HG02852 (cell line): ENCODE measurements at regions not wholly inside any gene's neighbourhood (a gene's known extent, or its start where the extent isn't known, plus 50 kb on each side); places are given as distances from the start of the nearest gene placed in this dataset.

ENCODE experiments used
- ATAC-seq: cut with Tn5 transposase; IDR thresholded peaks from one replicate; pipeline ENCODE4 v1.9.1; 2021; ENCODE audit warnings: mild to moderate bottlenecking, moderate library complexity; ENCODE audit not compliant: unreplicated experiment

DNA sequence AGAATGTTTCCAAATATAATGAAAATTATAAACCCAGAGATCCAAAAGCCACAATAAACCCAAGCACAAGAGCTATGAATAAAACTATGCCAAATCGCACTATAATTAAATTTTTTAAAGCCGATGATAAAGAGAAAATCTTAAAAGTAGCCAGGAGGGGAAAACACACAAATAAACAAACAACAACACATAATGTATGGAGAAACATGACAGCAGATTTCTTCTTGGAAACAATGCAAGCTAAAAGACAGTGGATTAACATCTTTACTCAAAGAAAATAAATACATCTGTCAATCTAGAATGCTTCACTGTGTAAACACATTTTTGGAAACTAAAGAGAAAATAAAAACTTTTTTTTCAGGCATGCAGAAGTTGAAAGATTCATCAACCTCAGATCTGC is 53.0 kb upstream of the SMOX start:
- ATAC-seq, result no peak

- ATAC-seq, result no peak
Observed at GRCh38 chr20:4091490-4092479, 56.8 kb upstream of the SMOX start.

- no peak for ATAC-seq
Observed at GRCh38 chr20:4090756-4091489, 57.7 kb upstream of the SMOX start.

DNA sequence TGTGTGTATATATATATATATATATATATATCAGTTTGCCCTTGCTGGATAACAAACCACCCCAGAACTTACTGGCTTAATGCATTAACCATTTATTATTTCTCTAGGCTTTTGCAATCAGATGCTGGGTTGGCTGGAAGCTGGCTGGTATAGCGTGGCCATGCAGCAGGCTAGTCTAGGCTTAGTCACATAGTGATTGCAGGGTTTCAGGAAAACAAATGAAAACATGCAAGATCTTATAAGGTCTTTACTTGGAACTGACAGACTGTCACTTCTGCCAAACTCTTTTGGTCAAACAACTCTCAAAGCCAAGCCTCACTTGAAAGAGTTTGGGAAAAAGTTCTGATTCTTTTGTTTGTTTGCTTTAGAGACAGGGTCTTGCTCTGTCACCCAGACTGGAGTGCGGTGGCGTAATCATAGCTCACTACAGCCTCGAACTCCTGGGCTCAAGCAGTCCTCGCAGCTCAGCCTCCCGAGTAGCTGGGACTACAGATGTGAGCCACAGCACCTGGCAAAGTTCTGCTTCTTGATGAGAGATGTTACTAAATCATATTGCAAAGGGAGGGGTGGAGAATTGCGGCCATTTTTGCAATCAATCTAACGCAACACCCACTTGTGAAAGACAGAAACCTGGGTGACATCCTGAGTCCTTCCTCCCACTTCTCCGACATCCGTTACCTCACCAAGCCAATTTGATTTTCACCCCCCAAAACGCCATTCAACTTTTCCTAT is 58.7 kb upstream of the SMOX start:
- no peak for ATAC-seq

GRCh38 chr20:4088766-4089165 is 59.9 kb upstream of the SMOX start:
- ATAC-seq, result no peak

- no peak for ATAC-seq
Observed at GRCh38 chr20:4087923-4088322, 60.7 kb upstream of the SMOX start.

- no peak for ATAC-seq
Observed at GRCh38 chr20:4086771-4087687, 61.6 kb upstream of the SMOX start.

GRCh38 chr20:4084721-4085120 is 63.9 kb upstream of the SMOX start:
- no peak for ATAC-seq

DNA sequence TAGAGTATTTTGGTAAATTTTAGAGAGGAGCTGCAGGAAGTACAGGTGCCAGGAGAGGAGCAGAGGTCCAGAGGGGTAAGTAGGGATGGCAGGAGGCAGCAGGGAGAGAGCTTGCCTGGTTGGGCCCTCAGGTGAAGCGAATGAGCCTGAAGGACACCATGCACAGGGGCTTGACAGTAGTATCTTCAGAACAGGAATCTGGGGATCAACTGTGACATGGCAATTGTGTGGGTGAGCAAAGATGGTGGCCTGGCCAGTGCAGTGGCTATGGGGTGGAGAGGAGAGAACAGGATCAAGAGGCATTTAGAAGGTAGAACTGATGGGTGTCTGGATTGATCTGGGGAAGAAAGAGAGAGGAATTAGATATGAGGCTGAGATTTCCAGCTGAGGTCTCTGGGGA is 64.5 kb upstream of the SMOX start:
- ATAC-seq, result no peak

DNA sequence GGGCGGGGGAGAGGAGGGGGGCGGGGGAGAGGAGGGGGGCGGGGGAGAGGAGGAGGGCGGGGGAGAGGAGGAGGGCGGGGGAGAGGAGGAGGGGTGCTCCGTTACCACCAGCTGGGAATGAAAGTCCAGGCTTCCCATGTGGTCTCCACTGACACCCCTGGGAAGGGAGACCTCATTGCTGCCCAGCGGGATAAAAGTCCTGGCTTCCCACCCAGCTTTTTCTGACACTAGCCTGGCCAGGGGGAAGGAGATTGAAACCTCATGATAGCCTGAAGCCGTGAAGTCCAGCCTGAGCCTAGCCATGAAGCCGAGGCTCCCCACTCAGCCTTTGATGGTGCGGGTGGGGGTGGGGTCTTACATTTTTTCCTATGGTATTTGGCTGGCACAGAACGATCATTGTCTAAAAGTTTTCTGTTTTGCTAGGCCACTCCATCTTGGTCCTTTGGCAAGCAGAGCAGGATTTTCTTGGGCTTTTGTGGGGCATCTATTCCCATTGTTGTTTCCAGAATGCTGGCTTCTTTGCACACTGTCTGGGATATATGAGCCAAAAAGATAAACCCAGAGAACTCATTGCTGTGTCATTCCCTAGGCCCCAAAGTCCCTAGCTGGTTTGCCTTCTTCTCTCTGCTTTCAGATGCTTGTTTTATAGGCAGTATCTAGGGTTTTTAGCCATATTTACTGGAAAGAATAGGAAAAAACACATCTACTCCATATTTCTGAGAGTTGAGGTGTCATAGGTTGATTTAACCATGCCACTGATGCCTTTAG is 65.3 kb upstream of the SMOX start:
- ATAC-seq, result no peak

GRCh38 chr20:4082406-4083097 is 66.1 kb upstream of the SMOX start:
- peak; percentile 55 for ATAC-seq

- no peak for ATAC-seq
Observed at GRCh38 chr20:4081421-4081820, 66.1 kb upstream of the RNF24 start.

- no peak for ATAC-seq
Observed at GRCh38 chr20:4076671-4077070, 61.3 kb upstream of the RNF24 start.

- no peak for ATAC-seq
Observed at GRCh38 chr20:4076033-4076432, 60.7 kb upstream of the RNF24 start.

- ATAC-seq, result no peak
Observed at GRCh38 chr20:4074877-4075455, 59.6 kb upstream of the RNF24 start.

DNA sequence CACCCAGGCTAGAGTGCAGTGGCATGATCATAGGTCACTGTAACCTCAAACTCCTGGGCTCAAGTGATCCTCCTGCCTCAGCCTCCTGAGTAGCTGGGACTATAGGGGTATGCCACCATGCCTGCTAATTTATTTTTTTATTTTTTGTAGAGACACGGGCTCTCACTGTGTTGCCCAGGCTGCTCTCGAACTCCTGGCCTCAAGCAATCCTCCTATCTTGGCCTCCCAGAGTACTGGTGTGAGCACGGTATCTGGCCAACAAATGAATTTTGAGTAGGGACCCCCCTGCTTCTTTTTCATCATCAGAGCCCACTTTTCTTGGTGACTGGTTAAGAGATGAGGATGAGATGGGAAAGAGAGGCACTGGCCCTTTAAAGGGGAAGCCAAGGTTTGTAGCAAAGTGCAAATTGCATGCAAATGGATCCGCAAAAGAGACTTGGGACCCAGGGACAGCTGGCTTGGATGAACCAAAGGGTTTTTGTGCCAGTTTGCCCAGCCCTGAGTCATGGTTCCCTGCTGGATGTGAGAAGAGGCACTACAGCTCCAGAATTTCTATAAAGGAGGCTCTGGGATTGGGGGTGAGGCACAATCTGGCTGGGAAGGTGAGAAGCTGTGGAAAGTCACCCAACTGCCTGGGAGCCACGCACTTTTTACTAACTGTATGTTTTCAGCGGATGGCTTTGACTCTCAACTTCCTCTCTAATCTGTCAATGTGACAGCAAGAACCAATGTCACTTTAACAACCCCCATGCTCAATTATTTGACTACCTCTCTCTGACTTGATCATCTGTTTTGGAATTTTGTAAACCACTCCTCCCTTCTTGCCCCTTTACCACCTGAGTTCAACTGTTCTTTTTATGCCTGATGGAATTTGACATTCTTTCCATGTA is 58.7 kb upstream of the RNF24 start:
- ATAC-seq, result no peak

- no peak for ATAC-seq
Observed at GRCh38 chr20:4071178-4071693, 55.9 kb upstream of the RNF24 start.
